GM19351 (cell line): ENCODE measurements at regions not wholly inside any gene's neighbourhood (a gene's known extent, or its start where the extent isn't known, plus 50 kb on each side); places are given as distances from the start of the nearest gene placed in this dataset.

ENCODE experiments used
- ATAC-seq: cut with Tn5 transposase; IDR thresholded peaks from one replicate; pipeline ENCODE4 v1.9.1; 2021; ENCODE audit warnings: mild to moderate bottlenecking, moderate library complexity; ENCODE audit not compliant: unreplicated experiment

DNA sequence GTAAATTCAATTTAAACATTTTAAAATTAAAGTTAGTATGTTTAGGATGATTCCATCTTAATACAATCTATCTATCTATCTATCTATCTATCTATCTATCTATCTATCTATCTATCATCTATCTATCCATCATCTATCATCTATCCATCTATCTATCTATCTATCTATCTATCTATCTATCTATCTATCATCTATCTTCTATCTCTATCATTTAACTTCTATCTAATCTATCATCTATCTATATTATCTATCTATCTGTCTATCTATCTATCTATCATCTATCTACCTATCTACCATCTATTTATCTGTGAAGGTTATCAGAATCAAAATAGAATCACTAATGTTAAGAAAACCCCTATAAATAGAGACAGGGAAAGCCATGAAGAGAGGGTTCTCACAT, 78.3 kb downstream of the RAMP3 start:
- no peak for ATAC-seq

DNA sequence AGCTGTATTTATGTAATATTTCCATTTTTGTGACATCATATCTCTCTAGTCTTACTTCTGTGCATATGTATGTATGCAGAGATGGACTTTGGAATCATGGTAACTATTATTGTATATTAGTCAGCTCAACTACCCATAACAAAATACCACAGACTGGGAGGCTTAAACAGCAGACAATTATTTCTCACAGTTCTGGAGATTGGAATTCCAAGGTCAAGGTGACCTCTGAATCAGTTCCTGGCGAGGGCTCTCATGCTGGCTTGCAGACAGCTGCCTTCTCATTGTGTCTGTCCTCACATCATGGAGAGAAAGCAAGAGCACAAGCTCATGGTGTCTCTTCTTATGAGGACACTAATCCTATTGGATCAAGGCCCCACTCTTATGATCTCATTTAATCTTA, 79.1 kb downstream of the RAMP3 start:
- ATAC-seq = no peak

DNA sequence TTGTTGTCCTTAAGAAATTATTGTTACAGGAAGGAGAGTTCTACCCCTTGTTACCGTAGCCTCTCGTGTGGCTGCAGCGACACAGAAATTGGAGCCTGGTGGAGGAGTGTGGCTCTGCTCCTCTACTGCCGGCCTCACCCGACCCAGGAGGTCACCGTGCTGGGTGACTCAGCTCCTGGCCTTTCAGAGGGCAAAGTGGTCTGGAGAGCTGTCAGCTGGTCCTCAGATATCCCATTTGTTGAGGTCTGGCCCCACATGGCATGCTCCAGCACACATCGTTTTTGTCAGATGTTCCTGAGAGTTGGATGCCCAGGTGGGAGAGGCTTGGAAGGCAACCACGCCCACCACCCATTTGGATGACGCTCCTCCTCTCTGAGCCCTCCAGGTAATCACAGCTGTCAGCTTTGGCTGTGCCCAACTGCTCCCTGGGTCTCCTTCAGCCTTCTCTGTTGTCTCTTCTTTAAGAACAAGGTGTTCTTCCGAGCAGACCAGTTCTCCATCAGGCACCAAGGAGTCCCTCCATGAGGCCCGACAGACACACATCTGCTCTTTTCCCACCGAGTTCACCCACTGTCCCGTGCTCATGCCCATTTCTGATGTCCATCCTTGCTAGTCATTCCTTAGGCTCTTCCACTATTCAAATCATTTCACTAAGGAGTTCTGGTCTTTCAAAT, 80.3 kb downstream of the RAMP3 start:
- no peak for ATAC-seq

DNA sequence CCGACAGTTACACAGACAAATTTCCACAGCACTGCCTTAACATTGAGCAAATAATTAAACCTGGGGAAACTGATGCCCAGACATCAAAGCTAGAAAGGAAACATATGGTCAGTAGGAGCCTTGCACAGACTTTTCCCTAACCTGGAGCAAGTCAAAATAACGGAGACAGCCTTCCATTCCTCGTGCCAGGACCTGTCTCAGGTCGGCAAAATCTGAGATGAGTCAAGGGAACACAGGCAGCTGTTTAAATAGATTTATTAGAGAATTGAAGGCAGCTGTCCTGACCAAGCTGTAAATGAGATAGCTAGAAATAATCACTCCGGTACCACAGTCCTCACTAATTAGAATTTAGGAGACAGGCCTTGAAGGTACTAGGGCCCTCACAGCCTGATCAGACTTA, 81.2 kb downstream of the RAMP3 start:
- no peak for ATAC-seq

DNA sequence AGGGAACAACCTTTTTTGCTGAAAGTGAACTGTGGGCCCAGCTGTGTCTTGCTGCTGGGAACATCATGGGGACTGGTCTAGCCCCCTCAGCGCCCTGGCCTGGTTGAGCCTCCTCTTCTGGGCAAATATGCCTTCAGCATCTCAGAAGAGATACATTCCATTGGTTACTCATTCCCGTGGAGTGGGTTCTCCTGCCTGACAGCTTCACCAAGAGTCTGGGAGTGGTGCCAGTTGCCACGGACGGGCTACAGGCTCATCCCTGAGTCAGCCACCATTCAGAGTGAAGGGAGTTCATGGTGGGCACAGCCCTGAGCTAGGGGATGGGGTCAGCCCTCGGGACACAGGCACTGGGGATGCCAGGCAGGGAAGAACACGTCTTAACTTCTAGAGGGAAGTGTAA, 81.9 kb downstream of the RAMP3 start:
- ATAC-seq = no peak

DNA sequence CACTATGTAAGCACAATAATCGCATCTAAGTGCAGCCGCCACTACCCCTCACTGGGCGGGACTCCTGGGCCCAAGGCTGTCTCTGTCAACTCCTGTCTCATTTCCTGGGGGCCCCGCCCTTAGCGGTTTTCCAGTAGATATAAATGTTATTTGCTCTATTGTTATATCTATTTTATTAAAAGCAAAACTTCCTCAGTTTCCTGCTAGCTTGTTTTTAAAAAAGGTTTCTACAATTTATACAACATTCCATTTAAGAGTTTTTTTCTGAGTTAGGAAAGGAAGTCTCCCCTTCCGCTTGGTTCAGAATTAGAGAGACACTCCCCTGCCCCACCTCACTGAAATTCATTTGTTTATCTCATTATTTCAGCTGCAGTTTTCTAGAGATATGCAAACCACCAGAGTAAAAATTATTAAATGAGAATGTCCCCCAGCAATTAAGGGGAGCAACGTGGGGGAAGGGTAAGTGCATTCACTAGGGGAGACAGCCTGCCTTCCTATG, 82.7 kb downstream of the RAMP3 start:
- no peak for ATAC-seq

DNA sequence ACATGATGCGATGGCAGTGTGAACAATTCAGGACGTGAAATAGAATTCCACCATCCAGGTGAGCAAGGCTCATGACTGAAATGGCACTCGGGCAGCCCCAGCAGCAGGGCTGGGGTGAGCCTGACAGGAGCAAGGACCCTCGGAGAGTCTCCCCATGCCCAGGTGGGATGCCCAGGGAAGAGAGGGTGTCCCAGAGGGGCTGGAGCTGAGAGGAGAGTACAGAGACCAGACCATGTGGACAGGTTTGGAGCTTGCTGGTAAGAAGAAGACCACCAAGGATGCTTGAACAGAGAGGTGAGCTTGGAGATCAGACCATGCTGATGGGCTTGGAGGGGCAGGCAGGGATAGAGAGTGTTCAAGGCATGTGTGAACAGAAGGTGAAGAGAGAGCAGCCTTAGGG, 83.3 kb downstream of the RAMP3 start:
- ATAC-seq = no peak

DNA sequence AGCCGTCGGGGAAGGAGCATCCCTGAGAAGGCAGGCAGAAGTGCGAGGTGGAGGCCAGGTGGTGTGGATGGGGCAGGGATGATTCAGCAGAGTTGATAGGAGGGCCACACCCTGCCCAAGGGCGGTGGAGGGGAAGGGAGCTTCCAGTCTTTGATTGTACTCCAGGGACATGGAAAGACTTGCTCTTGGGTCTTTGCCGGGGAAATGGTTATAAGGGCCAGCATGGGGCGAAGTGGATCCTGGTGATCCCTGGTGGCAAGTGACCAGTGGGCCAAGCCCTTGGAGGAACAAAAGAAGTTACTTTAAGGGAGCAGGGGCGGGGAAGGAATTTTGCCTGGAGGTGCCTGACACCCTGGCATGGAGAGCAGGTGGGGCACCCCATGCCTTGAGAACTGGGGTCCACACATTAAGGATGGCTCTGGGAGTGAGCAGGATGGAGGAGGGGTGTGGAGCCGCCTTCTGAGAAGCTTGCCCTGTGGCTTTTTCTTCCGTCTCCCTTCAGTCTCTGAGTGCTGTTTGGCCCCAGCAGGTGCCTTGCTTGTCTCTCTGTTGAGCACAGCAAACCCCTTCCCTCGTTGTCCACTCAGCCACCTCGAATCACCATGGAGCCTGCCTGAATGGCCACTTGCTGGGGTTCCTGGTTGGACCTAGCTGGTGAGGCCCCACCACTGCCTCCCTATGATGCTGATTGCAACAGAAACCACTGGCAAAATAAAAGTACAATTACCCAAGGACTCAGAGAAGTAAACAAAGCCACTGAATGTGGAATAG, 83.9 kb downstream of the RAMP3 start:
- no peak for ATAC-seq

DNA sequence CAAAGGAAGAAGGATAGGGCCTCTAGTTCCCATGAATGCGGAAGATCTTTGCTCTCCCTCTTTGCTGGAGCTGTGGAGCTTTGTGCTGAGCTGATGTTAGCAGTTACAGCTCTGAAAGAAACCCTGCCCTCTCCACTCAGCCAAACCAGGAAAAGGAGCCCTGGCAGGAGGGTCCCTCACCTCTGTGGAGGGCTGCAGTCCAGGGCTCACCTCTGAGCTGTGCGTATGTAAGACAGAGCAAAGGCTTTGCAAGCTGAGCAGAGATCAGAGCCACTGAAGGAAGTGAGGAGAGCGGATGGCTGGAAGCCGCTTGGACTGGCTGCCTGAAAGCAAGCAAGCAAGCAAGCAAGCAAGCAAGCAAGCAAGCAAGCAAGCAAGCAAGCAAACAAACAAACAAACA, 84.7 kb downstream of the RAMP3 start:
- no peak for ATAC-seq

DNA sequence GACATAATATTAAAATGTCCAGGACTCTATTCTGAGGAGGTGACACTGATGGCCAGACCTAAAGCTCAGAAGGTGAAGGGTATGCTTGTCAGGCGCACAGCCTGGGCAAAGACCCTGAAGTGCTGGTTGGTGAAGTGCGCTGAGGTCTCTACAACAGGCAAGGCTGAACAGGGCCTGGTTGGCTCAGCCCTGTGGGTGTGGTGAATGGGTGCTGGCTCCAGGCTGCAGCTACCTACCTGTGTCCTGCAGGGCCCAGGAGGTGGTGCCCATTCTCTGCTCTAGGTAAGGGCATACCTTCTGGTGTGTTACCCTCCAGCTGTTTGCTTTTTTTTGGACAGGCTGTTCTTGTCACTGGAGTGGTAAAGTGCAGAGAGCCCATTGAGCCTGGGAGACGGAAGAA, 85.1 kb downstream of the RAMP3 start:
- no peak for ATAC-seq

DNA sequence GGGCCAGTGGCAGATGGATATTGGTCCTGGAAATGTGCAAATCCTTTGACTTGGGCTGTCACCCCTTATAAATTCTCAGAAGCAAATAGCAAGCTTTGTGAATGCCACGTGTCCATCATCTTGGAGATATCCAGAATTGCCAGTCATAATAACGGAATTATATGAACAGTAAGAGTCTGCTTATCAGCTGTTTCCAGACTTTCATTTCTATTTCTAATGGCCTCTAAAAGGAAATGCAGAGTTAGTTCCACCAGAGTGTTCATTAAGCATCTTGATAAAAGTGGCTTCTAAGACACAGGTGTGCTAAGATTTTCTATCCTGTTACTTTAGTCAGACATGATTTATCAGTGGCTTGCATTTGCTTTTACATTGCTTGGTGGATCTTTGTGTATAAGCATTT, 87.4 kb downstream of the RAMP3 start:
- no peak for ATAC-seq

DNA sequence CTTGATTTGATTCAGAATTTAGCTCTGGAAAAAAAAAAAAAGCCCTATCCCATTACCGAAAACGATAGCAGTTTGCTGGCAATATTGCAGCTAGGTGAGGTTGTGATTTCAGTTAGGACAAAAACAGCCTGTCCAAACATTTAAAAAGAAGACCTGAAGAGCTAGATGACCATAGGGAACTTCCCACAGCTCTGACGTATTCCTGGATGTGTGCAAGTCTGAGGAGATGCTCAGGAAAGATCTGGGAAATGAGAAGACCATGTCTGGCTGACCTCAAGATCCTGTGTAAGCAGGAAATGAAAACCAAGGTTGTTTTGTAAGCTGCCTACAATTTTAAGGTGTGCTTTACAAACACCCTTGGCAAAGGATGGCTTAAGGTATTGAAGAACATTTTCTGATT, 88.7 kb downstream of the RAMP3 start:
- ATAC-seq = no peak

DNA sequence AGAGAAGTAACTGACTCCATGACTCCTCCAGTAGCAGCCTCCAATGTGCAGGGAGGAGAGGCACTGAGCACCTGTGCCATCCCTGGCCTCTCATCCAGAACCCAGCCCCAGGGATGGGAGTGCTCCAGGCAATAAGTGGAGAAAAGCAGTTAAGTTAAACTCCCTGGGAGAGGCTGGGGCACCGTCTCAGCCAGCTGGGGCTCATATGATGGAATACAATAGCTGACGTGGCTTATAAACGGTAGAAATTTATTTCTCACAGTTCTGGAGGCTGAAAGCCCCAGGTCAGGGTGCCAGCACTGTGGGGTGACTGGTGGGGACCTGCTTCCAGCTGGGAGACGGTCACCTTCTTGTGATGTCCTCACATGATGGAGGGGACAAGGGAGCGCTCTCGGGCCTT, 94.7 kb downstream of the RAMP3 start:
- no peak for ATAC-seq

DNA sequence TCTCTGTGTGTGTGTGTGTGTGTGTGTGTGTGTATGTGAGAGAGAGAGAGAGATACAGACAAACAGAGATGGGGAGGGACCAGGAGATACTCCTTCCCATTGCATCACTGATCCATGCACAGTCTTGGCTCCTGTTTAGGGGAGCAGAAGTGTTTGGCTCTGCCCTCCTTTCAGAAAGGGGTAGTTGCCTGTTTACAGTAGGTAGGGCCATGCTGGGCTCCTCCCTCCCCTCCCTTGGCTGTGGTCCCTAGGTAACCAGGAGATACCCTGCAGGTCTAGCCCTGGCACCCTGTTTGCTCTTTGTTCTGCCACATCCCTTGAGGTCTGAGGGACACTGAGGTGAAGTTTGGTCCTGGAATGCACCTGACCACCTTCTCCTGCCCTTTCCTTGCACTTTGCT, 95.3 kb downstream of the RAMP3 start:
- no peak for ATAC-seq

DNA sequence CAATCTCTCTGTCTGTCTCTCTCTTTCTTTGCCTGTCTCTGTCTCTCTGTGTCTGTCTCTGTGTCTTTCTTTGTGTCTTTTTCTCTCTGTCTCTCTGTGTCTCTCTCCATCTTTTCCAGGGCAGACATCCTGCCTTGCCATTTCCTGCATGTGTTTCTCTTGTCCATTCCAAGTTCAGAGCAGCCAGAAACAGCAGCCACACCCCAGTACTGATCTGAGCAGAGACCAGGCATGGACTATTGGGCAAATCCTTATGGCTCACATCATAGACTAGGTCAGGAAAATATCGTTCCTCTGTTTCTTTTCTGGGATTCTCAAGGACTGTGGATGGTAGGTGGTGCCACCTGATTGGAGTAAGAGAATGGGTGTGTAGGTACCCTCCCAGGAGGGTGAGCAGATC, 95.8 kb downstream of the RAMP3 start:
- ATAC-seq = no peak

DNA sequence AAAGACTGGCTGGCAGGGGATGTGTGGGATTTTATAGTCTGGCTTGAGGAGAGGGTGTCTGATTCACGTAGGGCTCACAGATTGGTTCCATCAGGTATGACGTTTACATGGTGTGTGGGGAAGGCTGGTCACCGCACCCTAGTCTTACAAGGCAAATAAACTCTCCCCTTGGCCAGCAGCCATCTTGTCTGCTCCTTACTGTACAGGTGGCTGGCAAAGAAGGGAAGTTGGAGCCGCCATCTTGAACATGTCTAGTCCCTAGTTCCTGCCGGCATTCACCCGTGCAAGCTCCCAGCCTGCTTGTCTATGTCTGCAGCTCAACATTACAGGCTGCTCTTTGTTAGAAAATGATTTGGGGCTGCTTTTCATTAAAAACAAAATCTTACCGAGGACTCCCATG, 97.6 kb downstream of the RAMP3 start:
- ATAC-seq = no peak

DNA sequence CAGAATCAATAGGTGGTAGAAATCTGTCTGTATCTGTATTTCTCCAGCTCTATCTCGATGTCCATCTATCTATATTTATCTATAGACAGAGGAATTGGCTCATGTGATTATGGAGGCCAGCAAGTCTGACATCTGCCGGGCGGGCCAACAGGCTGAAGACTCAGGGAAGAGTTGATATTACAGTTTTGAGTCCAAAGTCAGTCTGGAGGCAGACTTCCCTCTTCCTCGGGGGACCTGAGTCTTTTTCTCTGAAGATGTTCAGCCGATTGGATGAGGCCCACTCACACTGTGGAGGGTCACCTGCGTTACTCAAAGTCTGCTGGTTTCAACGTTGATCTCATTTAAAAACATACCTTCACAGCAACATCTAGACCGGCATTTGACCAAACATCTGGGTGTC, 98.7 kb downstream of the RAMP3 start:
- no peak for ATAC-seq

DNA sequence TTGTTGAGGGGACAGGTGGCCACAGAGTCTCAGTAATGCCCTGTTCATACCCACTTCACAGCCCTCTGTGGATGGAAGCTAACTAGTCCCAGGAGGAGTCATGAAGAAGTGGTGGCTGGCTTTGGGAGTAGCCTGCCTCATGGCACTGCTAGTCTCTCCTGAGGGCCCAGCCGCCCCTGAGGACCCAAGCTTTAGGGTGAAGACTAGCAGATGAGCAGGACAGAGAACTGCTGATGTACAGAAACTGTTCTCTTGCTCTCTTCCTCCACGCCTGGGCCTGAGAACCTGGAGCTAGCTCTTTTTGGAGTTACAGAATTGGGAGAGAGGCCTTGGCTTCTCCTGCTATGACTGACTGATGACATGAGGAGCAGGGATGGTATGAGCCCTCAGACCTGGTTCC, 99.2 kb downstream of the RAMP3 start:
- no peak for ATAC-seq

DNA sequence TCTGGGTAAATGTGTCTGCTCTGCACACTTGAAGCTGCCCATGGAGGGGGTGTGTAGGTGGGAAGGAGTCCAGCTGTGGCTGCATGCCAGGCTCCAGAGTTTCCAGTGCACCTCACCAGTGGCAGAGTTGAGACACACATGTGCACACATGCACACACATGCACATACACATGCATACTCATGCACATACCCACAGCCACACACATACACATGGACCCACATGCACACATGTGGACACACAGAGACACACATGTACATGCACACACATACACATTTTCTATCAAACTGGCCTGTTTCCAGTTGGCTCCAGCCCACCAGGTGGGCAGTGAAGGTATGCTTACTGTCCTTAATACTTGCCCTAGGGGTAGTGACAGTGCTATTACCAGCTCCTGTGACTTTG, 99.7 kb downstream of the RAMP3 start:
- no peak for ATAC-seq

DNA sequence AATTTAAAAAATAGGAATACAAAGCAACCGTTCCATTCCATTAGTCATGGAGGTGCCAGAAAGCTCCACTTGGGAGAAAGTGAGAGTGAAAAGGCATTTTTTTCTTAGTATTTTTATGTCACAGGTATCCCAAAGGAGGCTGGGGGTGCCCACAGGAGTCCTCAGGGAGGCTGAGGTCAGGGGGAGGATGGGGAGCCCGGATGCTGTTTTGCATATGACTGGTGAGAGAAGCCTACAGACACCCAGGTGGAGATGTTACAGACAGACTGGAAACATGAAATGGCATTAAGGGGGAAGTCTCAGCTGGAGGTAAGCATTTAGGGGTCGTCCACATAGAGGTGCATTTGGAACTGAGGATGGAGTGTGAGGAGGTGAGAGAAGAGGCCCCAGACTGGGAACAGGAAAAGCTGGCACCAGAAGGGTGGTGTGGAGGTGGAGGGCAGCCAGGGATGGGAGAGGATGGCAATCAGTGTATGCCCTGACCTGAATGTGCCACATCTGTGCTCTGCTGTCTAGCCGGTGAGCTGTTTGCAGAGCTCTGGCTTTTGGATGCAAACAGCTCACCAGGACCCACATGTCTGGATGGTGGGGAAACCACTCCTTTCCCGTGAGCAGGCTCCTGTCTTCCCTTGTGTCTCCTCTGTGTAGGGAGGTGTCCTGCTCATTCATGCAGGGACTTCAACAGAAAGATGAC, 101.1 kb downstream of the RAMP3 start:
- ATAC-seq = no peak

DNA sequence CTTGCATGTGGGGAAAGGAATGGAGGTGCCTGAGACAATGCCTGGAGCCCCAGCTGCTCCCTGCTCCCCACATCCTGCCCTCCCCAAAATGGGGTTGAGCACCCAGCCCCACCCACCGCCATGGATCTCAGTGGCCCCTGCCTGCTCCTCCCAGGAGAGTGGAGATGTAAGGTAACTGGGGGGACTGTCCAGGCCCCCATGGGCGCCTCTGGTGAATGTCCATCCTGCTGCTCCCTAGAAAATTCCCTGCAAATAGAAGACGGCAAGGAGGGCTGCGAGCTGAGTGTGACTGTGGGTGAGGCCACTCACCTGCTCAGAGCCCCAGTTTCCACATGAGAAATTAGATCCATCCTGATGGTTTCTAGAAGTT, 101.6 kb downstream of the RAMP3 start:
- ATAC-seq = no peak

DNA sequence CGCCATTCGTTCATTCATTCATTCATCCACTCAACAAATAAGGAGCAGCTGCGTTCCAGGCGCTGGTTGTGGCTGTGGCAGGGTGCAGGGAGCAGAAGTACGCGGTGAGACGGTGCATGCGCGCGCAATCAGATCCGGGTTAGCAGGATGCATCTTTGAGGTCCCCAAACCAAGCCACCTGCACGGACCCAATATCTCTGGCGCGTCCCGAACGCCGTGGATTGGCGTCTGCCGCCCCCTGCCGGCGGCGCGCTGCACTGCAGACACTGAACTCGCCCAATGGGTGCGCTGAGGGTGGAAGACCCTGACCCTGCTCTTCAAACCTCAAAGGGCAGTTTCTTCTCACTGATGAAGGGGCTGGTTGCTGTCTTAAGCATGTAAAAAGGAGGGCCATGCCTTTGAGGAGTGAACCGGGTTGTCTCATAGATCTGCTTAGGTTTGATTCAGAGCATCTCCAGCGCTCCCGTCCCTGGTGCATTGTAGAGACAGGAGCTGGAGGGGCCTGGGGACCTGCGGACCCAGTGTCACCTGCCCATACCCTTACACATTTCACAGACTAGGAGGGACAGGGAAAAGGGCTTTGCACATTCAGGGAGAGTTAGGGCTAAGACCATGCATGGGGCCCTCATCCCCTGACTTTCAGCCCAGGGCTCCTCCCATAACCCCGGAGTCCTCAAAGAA, 102.5 kb downstream of the RAMP3 start:
- ATAC-seq = peak; percentile 85
